GM23248 (cell line): ENCODE measurements at regions not wholly inside any gene's neighbourhood (a gene's known extent, or its start where the extent isn't known, plus 50 kb on each side); places are given as distances from the start of the nearest gene placed in this dataset.

Source experiments
- DNase-seq: peaks from one replicate; pipeline ENCODE4 v3.0.0-alpha.2; 2015
- H2AFZ ChIP-seq: fragments of 200-600 bp; sonication (generic); 2 replicates; pipeline ENCODE4 v1.6.1; 2016; ENCODE audit warnings: antibody characterized with exemption
- H3F3A ChIP-seq: fragments of 200-600 bp; sonication (generic); 2 replicates; pipeline ENCODE4 v1.6.1; 2016; ENCODE audit warnings: mild to moderate bottlenecking, antibody characterized with exemption, mixed run types; ENCODE audit not compliant: insufficient read depth
- H3K27ac ChIP-seq: fragments of 200-600 bp; sonication (generic); 2 replicates; pipeline ENCODE4 v1.5.1; 2016; ENCODE audit warnings: mild to moderate bottlenecking
- H3K27me3 ChIP-seq: fragments of 200-600 bp; sonication (generic); replicated peaks from 2 replicates; pipeline ENCODE4 v1.6.1; 2016; ENCODE audit warnings: mild to moderate bottlenecking; ENCODE audit not compliant: insufficient read depth
- H3K36me3 ChIP-seq: fragments of 200-600 bp; sonication (generic); 2 replicates; pipeline ENCODE4 v1.6.1; 2016; ENCODE audit warnings: low read depth, mild to moderate bottlenecking
- H3K4me1 ChIP-seq: fragments of 200-600 bp; sonication (generic); 2 replicates; pipeline ENCODE4 v1.6.1; 2016; ENCODE audit warnings: mild to moderate bottlenecking; ENCODE audit not compliant: insufficient read depth
- H3K4me2 ChIP-seq: fragments of 200-600 bp; sonication (generic); one replicate; pipeline ENCODE4 v1.6.1; 2016; ENCODE audit warnings: mild to moderate bottlenecking; ENCODE audit not compliant: unreplicated experiment
- H3K4me3 ChIP-seq: fragments of 200-600 bp; sonication (generic); 2 replicates; pipeline ENCODE4 v1.5.1; 2016; ENCODE audit warnings: mild to moderate bottlenecking
- H3K79me2 ChIP-seq: fragments of 200-600 bp; sonication (generic); 2 replicates; pipeline ENCODE4 v1.6.1; 2016; ENCODE audit warnings: mild to moderate bottlenecking; ENCODE audit not compliant: insufficient read depth
- H3K9ac ChIP-seq: fragments of 200-600 bp; sonication (generic); 2 replicates; pipeline ENCODE4 v1.6.1; 2016; ENCODE audit warnings: mild to moderate bottlenecking
- H3K9me2 ChIP-seq: fragments of 200-600 bp; sonication (generic); 2 replicates; pipeline ENCODE4 v1.6.1; 2016; ENCODE audit warnings: mixed run types, mild to moderate bottlenecking, moderate library complexity; ENCODE audit not compliant: insufficient read depth
- H3K9me3 ChIP-seq: fragments of 200-600 bp; sonication (generic); one replicate; pipeline ENCODE4 v1.6.1; 2017; ENCODE audit warnings: low read depth
- H4K20me1 ChIP-seq: fragments of 200-600 bp; sonication (generic); 2 replicates; pipeline ENCODE4 v1.6.0; 2016; ENCODE audit not compliant: insufficient read depth
- EZH2 ChIP-seq: fragments of 200-600 bp; sonication (generic); IDR thresholded peaks from 2 replicates; pipeline ENCODE4 v1.6.1; 2018; ENCODE audit warnings: antibody characterized with exemption, mild to moderate bottlenecking; ENCODE audit not compliant: insufficient read depth, poor library complexity, severe bottlenecking
- EZH2phosphoT487 ChIP-seq: fragments of 200-600 bp; sonication (generic); IDR thresholded peaks from 2 replicates; pipeline ENCODE4 v1.6.1; 2018; ENCODE audit warnings: antibody characterized with exemption, moderate library complexity, mild to moderate bottlenecking, low read depth; ENCODE audit not compliant: insufficient read depth
- WGBS, 2 experiments: methylation state at CpG; one replicate each; pipeline ENCODE4 v1.1.6; 2015 to 2017; ENCODE audit warnings: low lambda C conversion rate in 2 of 2, low coverage in 1 of 2; ENCODE audit errors: missing lambda C conversion rate in 2 of 2; 5-methylcytosine and 5-hydroxymethylcytosine counted together
- in situ Hi-C: fragments of 300-500 bp; cut with MboI; formaldehyde crosslinking; loops from 2 replicates; pipeline ENCODE4 v1.15.0; 2020

DNA sequence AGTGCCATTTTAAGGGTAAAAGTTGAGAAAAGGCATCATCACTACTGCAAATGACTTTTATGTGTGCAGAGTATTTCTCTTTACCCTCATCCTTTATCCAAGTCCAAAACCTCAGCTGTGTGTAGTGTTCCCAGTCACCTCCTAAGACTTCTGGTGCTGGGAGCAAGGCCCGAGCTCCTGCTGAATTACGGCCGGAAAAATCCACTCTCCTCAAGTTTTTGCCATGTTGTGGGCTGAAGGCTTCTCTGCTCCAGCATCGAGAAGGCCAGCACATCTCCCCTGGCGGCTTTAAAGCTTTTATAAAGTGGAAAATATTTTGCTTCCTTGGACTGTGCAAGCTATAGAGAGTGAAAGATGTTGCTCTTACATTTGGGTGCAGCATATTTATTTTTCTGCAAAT, 153.2 kb upstream of the THBS2 start:
- Histone ChIP-seq H3K27me3 (no peaks in the 10 kb centered on the region), H3K36me3 (no peaks in the 10 kb centered on the region), H3K27ac (no peak overlapping the region), H3K4me2 (peak overlapping the region; percentile 75), H2AFZ (peak overlapping the region; percentile 93), H3K4me1 (peaks cover 12% of the 10 kb centered on the region), H3K79me2 (no peaks in the 10 kb centered on the region), H3K4me3 (peak overlapping the region; percentile 53), H3F3A (no peaks in the 10 kb centered on the region), H4K20me1 (no peaks in the 10 kb centered on the region), H3K9me3 (no peaks in the 10 kb centered on the region), H3K9me2 (no peaks in the 10 kb centered on the region), H3K9ac (peak overlapping the region; percentile 63)
- DNase-seq: peak; percentile 33
- 18 to 23% methylated on average over 5 of the region's 5 CpGs for WGBS, 2 experiments
- no peak for TF ChIP-seq EZH2phosphoT487
- TF ChIP-seq EZH2: no peak
- in situ Hi-C loops: no loop called here

DNA sequence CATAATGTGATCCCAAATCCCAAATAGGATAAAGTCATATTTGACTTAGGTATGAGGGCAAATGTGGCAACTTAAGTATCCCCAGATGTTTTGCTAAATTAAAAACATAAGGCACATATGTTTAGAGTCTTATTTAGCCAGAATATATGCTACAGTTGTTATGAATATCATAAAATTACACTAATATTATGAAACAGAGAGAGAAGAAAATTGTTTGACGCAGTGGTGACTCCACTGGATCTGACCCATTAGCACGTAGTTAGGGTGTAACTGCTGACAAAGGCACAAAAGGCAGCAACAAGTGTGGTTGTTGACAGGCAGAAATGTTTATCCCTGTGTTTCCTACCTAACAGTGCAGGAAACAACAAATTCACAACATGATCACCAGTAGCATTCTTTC, 152.4 kb upstream of the THBS2 start:
- Histone ChIP-seq H3K79me2 (no peaks in the 10 kb centered on the region), H3K36me3 (no peaks in the 10 kb centered on the region), H3K9ac (no peak overlapping the region), H3K4me2 (no peak overlapping the region), H3K27me3 (no peaks in the 10 kb centered on the region), H4K20me1 (no peaks in the 10 kb centered on the region), H2AFZ (no peak overlapping the region), H3F3A (no peaks in the 10 kb centered on the region), H3K4me1 (peaks cover 12% of the 10 kb centered on the region), H3K9me3 (no peaks in the 10 kb centered on the region), H3K27ac (no peak overlapping the region), H3K4me3 (no peak overlapping the region), H3K9me2 (no peaks in the 10 kb centered on the region)
- in situ Hi-C loops: no loop called here
- DNase-seq: no peak
- TF ChIP-seq EZH2phosphoT487 (no peak), EZH2 (no peak)
- 88 to 98% methylated on average over 2 of the region's 2 CpGs for WGBS, 2 experiments

DNA sequence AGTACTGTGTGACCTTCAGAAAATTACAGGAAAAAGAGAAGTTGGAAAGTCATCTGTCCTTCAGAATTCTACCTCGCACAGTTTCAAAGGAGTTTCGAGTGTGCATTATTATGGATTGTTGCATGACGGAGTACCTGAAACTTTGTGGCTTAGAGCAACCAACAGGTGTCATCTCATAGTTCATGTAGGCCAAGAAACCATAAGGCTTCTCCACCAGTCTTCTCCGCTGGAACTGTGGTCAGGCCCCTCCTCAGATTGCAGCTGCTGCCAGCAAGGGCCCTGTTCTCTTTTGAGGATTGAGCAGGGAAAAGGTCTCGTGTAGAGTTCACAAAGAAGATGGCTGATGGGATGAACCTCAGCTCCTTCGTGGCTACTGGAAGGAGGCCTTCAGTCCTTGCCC, 151.2 kb upstream of the THBS2 start:
- no peak overlapping the region for H3K4me3 ChIP-seq
- no peak overlapping the region for H3K4me2 ChIP-seq
- 88% methylated on average over 6 of the region's 6 CpGs for WGBS, 2 experiments
- H3K9me3 ChIP-seq: no peaks in the 10 kb centered on the region
- H3K79me2 ChIP-seq: no peaks in the 10 kb centered on the region
- H3K36me3 ChIP-seq: no peaks in the 10 kb centered on the region
- no peak overlapping the region for H3K9ac ChIP-seq
- no peaks in the 10 kb centered on the region for H4K20me1 ChIP-seq
- in situ Hi-C loops: no loop called here
- no peak for DNase-seq
- TF ChIP-seq EZH2phosphoT487 (no peak), EZH2 (no peak)
- no peaks in the 10 kb centered on the region for H3K27me3 ChIP-seq
- no peaks in the 10 kb centered on the region for H3K9me2 ChIP-seq
- H3K27ac ChIP-seq: no peak overlapping the region
- no peak overlapping the region for H2AFZ ChIP-seq
- peaks cover 12% of the 10 kb centered on the region for H3K4me1 ChIP-seq
- no peaks in the 10 kb centered on the region for H3F3A ChIP-seq

DNA sequence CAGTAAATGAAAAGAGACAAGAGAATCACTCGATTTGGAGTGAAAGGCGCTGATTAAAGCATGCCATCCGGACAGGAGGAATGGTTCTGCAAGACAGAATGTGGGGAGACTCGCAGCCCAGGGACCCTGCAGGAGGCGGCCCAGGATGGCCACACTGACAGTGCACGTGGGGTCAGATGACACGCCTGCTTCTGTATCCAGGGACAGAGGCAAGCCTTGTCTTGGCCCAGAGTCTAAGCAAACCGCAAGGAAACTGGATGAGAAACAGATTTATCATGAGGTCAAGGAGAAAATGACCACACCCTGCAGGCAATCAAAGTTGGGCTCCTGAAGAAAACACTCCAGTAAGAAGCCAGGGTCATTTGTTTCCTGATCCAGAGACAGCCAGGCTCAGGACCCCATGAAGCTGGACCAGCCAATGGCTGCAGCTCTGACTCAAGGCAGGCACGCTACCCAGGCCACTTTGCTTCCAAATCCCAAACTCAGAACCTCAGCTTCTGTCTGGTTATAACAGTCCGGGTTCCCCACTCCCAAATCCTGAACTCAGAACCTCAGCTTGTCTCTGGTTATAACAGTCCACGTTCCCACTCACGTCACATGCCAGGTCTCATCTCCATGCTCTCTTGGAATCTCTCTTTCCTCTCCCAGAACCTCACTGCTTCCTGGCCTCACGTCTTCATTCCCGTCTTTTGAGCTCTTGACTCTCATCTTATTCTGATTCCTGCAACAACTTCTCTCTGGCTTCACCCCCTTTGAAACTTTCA, 144.9 kb upstream of the THBS2 start:
- Histone ChIP-seq H3K79me2 (no peaks in the 10 kb centered on the region), H4K20me1 (no peaks in the 10 kb centered on the region), H3K27ac (no peak overlapping the region), H2AFZ (0 out of 2 replicates have a peak overlapping the region, but pooled peaks have one; percentile 17), H3K9me3 (no peaks in the 10 kb centered on the region), H3K4me3 (no peak overlapping the region), H3K4me1 (0 out of 2 replicates have a peak, but pooled peaks cover 17% of the 10 kb centered on the region), H3K27me3 (no peaks in the 10 kb centered on the region), H3F3A (no peaks in the 10 kb centered on the region), H3K9ac (no peak overlapping the region), H3K9me2 (no peaks in the 10 kb centered on the region), H3K36me3 (no peaks in the 10 kb centered on the region), H3K4me2 (no peak overlapping the region)
- peak; percentile 65 for DNase-seq
- TF ChIP-seq EZH2 (no peak), EZH2phosphoT487 (no peak)
- in situ Hi-C loops: no loop called here
- 35 to 38% methylated on average over 13 to 14 of the region's 14 CpGs for WGBS, 2 experiments
